22Rv1 (cell line): ENCODE measurements at regions not wholly inside any gene's neighbourhood (a gene's known extent, or its start where the extent isn't known, plus 50 kb on each side); places are given as distances from the start of the nearest gene placed in this dataset.

ENCODE experiments used
- ZFX ChIP-seq: fragments of 450-650 bp; IDR thresholded peaks from 2 replicates; pipeline ENCODE4 v1.6.1; 2017; ENCODE audit warnings: antibody characterized with exemption, borderline replicate concordance
- TF ChIP-seq, protein P1 (sequence below): fragments of 450-650 bp; IDR thresholded peaks from 2 replicates; pipeline ENCODE4 v1.5.1; 2017; ENCODE audit warnings: mild to moderate bottlenecking

GRCh38 chr3:64388886-64389285 is 163.6 kb upstream of the PRICKLE2 start:
- TF ChIP-seq, protein P1, sequence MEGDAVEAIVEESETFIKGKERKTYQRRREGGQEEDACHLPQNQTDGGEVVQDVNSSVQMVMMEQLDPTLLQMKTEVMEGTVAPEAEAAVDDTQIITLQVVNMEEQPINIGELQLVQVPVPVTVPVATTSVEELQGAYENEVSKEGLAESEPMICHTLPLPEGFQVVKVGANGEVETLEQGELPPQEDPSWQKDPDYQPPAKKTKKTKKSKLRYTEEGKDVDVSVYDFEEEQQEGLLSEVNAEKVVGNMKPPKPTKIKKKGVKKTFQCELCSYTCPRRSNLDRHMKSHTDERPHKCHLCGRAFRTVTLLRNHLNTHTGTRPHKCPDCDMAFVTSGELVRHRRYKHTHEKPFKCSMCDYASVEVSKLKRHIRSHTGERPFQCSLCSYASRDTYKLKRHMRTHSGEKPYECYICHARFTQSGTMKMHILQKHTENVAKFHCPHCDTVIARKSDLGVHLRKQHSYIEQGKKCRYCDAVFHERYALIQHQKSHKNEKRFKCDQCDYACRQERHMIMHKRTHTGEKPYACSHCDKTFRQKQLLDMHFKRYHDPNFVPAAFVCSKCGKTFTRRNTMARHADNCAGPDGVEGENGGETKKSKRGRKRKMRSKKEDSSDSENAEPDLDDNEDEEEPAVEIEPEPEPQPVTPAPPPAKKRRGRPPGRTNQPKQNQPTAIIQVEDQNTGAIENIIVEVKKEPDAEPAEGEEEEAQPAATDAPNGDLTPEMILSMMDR = no peak
- no peak for TF ChIP-seq ZFX
